Suprapubic skin (tissue), 4 donors: ENCODE measurements at regions not wholly inside any gene's neighbourhood (a gene's known extent, or its start where the extent isn't known, plus 50 kb on each side); places are given as distances from the start of the nearest gene placed in this dataset.

Experiments used
- DNase-seq, 2 donors: peaks; one replicate each; pipeline ENCODE4 v3.0.0-alpha.2; 2019; ENCODE audit warnings: low spot score in 2 of 2
- H3K27ac ChIP-seq: fragments of 200-600 bp; sonication (generic); one replicate; pipeline ENCODE4 v1.5.1; 2019
- H3K27me3 ChIP-seq: fragments of 200-600 bp; sonication (generic); one replicate; pipeline ENCODE4 v1.5.1; 2019
- H3K36me3 ChIP-seq: fragments of 200-600 bp; sonication (generic); one replicate; pipeline ENCODE4 v1.5.1; 2019
- H3K4me1 ChIP-seq: fragments of 200-600 bp; sonication (generic); one replicate; pipeline ENCODE4 v1.5.1; 2019
- H3K4me3 ChIP-seq: fragments of 200-600 bp; sonication (generic); one replicate; pipeline ENCODE4 v1.5.1; 2019; ENCODE audit warnings: mild to moderate bottlenecking
- H3K9me3 ChIP-seq: fragments of 200-600 bp; sonication (generic); one replicate; pipeline ENCODE4 v1.5.1; 2019
- EP300 ChIP-seq: sonication (generic); formaldehyde crosslinking; IDR thresholded peaks from one replicate; pipeline ENCODE4 v1.6.1; 2017; ENCODE audit warnings: antibody characterized with exemption
- POLR2A ChIP-seq, 2 donors: fragments of 450-650 bp; IDR thresholded peaks; one replicate each; pipeline ENCODE4 v1.6.1; 2017; ENCODE audit warnings: antibody characterized with exemption in 2 of 2, mild to moderate bottlenecking in 2 of 2, moderate library complexity in 2 of 2
- POLR2AphosphoS5 ChIP-seq, 3 donors: sonication (generic); formaldehyde crosslinking; IDR thresholded peaks; one replicate each; pipeline ENCODE4 v1.6.1; 2017; ENCODE audit warnings: antibody characterized with exemption in 3 of 3
- WGBS: methylation state at CpG from one replicate; pipeline ENCODE4 v1.1.5; 2018; 5-methylcytosine and 5-hydroxymethylcytosine counted together
- TF ChIP-seq, protein P1 (sequence below), 2 donors: fragments of 200-600 bp in 1 of 2; fragments of 450-650 bp in 1 of 2; sonication (generic) in 1 of 2; IDR thresholded peaks; one replicate each; pipeline ENCODE4 v1.5.1; 2016 to 2019; ENCODE audit warnings: antibody characterized with exemption in 2 of 2, mild to moderate bottlenecking in 1 of 2, moderate library complexity in 1 of 2

DNA sequence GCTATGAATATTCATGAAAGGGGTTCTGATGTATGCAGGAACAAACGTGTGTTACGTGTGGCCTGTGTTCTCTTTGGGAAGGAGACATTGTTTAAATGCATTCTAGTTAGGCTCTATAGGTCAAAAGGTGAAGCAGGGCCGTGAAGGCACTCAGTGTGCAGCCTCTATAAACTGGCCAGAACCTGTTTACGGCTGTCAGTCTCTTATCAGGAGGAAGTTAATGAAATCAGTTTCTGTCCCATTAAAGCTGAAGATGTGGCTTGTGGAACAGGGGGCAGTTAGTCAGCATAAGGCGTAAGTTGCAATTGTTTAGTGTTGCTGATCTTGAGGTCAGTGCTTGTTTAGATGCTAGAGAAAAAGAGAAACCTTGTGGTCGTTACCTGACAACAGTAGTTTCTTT, 111.5 kb upstream of the KCNG1 start:
- Histone ChIP-seq H3K27me3 (no peaks in the 10 kb centered on the region), H3K9me3 (no peaks in the 10 kb centered on the region), H3K27ac (no peak overlapping the region), H3K36me3 (no peaks in the 10 kb centered on the region), H3K4me1 (no peaks in the 10 kb centered on the region), H3K4me3 (no peak overlapping the region)
- no peak for DNase-seq
- TF ChIP-seq EP300 = no peak
- 74% methylated on average over 6 of the region's 6 CpGs for WGBS

DNA sequence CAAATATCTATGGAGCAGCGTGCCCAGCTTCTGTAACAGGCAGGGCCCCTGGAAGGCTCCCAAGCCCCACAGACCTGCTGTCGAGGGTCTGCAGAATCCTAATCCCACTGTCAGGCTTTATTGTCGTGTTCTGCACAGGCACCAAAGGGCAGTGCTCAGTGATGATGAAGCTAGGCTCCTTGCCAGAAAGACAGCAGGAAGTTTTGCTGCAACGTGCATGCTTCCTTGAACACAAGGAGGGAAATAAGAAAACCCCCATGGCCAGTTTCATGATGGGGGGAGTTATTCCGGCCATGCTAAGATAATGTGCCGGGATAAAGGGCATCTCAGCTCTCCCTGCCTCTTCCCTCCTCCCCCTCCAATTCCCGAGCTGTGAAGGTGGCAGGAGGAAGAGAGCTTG, 109.4 kb upstream of the KCNG1 start:
- WGBS = 36% methylated on average over 6 of the region's 7 CpGs

DNA sequence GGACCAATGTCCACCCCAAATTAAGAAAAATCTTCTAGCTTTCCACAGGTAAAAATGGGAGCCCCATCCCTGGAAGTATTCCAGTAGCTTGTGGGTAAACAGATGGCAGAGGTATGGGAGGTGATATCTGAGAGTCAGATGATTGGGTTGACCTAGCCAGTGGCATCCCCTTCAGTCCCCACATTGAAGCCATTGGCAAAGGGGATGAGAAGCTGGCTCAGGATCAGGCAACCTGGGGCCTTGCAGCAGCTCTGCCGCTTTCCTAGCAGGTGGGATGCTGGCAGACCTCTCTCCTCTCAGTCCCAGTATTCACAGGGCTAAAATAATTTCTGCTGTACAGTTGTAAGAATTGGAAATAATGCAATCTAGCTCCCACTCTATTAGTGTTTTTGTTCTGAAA, 108.9 kb upstream of the KCNG1 start:
- DNase-seq = peak in 1 of 2 donors; percentile 43
- Histone ChIP-seq H3K4me3 (no peak overlapping the region), H3K27ac (no peak overlapping the region), H3K4me1 (no peaks in the 10 kb centered on the region), H3K36me3 (no peaks in the 10 kb centered on the region), H3K27me3 (no peaks in the 10 kb centered on the region), H3K9me3 (no peaks in the 10 kb centered on the region)
- no CpG with 5 or more reads among the region's 1 CpG for WGBS
- TF ChIP-seq POLR2A (IDR thresholded peaks at IDR 0.05) = no peak
- TF ChIP-seq EP300 = no peak
- TF ChIP-seq POLR2AphosphoS5 (IDR thresholded peaks at IDR 0.05) = no peak
- TF ChIP-seq, protein P1, sequence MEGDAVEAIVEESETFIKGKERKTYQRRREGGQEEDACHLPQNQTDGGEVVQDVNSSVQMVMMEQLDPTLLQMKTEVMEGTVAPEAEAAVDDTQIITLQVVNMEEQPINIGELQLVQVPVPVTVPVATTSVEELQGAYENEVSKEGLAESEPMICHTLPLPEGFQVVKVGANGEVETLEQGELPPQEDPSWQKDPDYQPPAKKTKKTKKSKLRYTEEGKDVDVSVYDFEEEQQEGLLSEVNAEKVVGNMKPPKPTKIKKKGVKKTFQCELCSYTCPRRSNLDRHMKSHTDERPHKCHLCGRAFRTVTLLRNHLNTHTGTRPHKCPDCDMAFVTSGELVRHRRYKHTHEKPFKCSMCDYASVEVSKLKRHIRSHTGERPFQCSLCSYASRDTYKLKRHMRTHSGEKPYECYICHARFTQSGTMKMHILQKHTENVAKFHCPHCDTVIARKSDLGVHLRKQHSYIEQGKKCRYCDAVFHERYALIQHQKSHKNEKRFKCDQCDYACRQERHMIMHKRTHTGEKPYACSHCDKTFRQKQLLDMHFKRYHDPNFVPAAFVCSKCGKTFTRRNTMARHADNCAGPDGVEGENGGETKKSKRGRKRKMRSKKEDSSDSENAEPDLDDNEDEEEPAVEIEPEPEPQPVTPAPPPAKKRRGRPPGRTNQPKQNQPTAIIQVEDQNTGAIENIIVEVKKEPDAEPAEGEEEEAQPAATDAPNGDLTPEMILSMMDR (IDR thresholded peaks at IDR 0.05) = no peak

More for the DNA sequence above, 109.4 kb upstream of the KCNG1 start:
- H3K27me3 ChIP-seq = no peaks in the 10 kb centered on the region
- H3K36me3 ChIP-seq = no peaks in the 10 kb centered on the region
- H3K4me1 ChIP-seq = no peaks in the 10 kb centered on the region
- no peak overlapping the region for H3K4me3 ChIP-seq
- no peaks in the 10 kb centered on the region for H3K9me3 ChIP-seq
- peak in 1 of 2 donors; percentile 23 for DNase-seq
- no peak overlapping the region for H3K27ac ChIP-seq
- TF ChIP-seq, protein P1 (IDR thresholded peaks at IDR 0.05) = no peak
- TF ChIP-seq EP300 (no peak), POLR2AphosphoS5 (IDR thresholded peaks at IDR 0.05) (no peak), POLR2A (IDR thresholded peaks at IDR 0.05) (no peak)

DNA sequence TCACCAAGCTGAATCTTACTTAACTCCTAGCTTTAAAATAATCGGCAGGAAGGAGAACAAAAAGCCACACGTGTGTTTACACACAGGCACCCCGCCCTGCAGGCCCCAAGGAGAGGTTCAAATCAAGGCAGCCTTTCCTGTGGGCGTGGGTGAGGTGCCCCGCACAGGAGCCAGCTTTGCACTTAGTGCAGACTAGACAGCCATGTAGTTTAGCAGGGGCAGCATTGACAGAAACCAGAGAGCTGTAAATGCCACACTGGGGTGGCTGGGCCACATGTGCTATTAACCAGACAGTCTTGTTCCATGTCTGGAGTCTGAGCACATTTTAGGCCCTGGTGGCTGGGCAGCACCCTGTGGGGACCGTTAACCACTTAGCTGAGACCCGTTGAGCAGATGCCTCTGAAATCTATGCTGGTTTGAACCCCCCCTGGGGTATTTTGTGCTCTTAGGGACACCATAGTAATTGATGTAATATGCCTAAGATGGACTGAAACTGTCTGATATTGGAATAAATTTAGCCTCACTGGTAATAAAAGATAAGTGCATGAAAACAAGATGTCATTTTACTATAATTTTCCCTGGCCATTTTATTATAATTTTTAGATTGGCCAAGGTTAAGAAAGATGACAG, 106.4 kb upstream of the KCNG1 start:
- Histone ChIP-seq H3K36me3 (no peaks in the 10 kb centered on the region), H3K27ac (no peak overlapping the region), H3K9me3 (no peaks in the 10 kb centered on the region), H3K4me1 (no peaks in the 10 kb centered on the region), H3K4me3 (no peak overlapping the region), H3K27me3 (no peaks in the 10 kb centered on the region)
- 51% methylated on average over 7 of the region's 7 CpGs for WGBS
- no peak for DNase-seq
- TF ChIP-seq POLR2AphosphoS5 (IDR thresholded peaks at IDR 0.05) = no peak
- TF ChIP-seq EP300 = no peak
- TF ChIP-seq POLR2A (IDR thresholded peaks at IDR 0.05) = no peak
- TF ChIP-seq, protein P1 (IDR thresholded peaks at IDR 0.05) = no peak

DNA sequence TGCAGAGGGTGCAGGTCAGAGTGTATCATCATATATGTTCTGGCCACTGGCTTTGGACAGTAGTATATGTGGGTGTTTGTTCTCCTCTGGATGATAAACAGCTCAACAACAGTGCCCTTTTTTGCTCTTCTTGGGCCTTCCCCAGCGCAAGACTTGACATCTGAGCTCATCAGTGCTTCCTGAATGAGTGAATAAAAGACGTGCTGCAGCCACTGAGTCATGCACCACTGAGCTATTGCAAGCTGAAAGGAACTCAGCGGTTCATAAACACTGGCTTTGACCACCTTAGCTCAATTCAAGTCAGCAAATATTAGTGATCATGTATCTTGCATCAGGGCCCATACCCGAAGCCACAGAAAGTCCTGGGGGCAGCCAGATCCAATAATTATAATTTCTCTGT, 105.3 kb upstream of the KCNG1 start:
- Histone ChIP-seq H3K9me3 (no peaks in the 10 kb centered on the region), H3K4me1 (no peaks in the 10 kb centered on the region), H3K27me3 (no peaks in the 10 kb centered on the region), H3K27ac (no peak overlapping the region), H3K36me3 (no peaks in the 10 kb centered on the region), H3K4me3 (no peak overlapping the region)
- TF ChIP-seq POLR2A (IDR thresholded peaks at IDR 0.05) = no peak
- TF ChIP-seq EP300 = no peak
- TF ChIP-seq, protein P1 (IDR thresholded peaks at IDR 0.05) = no peak
- no peak for TF ChIP-seq POLR2AphosphoS5 (IDR thresholded peaks at IDR 0.05)
- 69% methylated on average over 4 of the region's 4 CpGs for WGBS
- no peak for DNase-seq

DNA sequence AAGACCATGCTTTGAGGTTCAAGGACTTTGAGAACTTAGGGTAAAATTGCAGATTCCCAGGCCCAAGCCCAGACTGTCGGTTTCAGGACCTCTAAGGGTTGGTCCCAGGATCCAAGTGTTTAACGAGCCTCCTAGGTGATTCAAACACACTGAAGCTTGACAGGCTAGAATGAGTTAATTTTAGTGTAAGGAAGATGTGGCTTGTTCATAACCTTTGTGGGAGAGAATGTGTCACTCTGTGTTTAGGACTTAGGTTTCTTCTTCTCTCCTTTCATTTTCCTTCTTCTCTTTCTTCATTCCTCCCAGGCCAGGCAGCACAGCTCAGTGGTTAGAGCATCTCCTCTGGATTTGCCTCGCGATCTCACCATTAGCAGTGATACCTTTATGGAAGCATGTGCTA, 104.8 kb upstream of the KCNG1 start:
- no peaks in the 10 kb centered on the region for H3K9me3 ChIP-seq
- TF ChIP-seq EP300 (no peak), POLR2AphosphoS5 (IDR thresholded peaks at IDR 0.05) (no peak), POLR2A (IDR thresholded peaks at IDR 0.05) (no peak)
- TF ChIP-seq, protein P1 (IDR thresholded peaks at IDR 0.05) = no peak
- peak in 1 of 2 donors; percentile 13 for DNase-seq
- no peak overlapping the region for H3K4me3 ChIP-seq
- no peaks in the 10 kb centered on the region for H3K4me1 ChIP-seq
- no peak overlapping the region for H3K27ac ChIP-seq
- no peaks in the 10 kb centered on the region for H3K27me3 ChIP-seq
- 93% methylated on average over 4 of the region's 4 CpGs for WGBS
- H3K36me3 ChIP-seq = no peaks in the 10 kb centered on the region
